Stimulated activated CD8-positive, alpha-beta memory T cell treated with anti-CD3 and anti-CD28 coated beads, Interleukin-4, amount 100 ng/mL, for 4 hours (primary cell): ENCODE measurements at regions not wholly inside any gene's neighbourhood (a gene's known extent, or its start where the extent isn't known, plus 50 kb on each side); places are given as distances from the start of the nearest gene placed in this dataset.

Experiments used
- DNase-seq, 2 donors: peaks; one replicate each; pipeline ENCODE4 v3.0.0-alpha.2; 2020; ENCODE audit warnings: low read depth in 2 of 2, low spot score in 1 of 2

- no peak for DNase-seq
These were observed 137.3 kb upstream of the FRMD4A start for GRCh38 chr10:14468023-14468441.

- DNase-seq: no peak
These were observed 135.5 kb upstream of the FRMD4A start for GRCh38 chr10:14466257-14466656.

- DNase-seq: no peak
These were observed 129.7 kb upstream of the FRMD4A start for GRCh38 chr10:14460447-14460846.

- DNase-seq: no peak
These were observed 128.9 kb upstream of the FRMD4A start for GRCh38 chr10:14459665-14460064.

GRCh38 chr10:14456870-14457266, 126.1 kb upstream of the FRMD4A start:
- no peak for DNase-seq

GRCh38 chr10:14456218-14456869, 125.6 kb upstream of the FRMD4A start:
- no peak for DNase-seq

GRCh38 chr10:14454629-14455028, 123.9 kb upstream of the FRMD4A start:
- no peak for DNase-seq

GRCh38 chr10:14454206-14454605, 123.5 kb upstream of the FRMD4A start:
- no peak for DNase-seq

- no peak for DNase-seq
These were observed 122.9 kb upstream of the FRMD4A start for GRCh38 chr10:14453593-14453992.

GRCh38 chr10:14451341-14451740, 120.6 kb upstream of the FRMD4A start:
- no peak for DNase-seq

GRCh38 chr10:14450041-14450491, 119.3 kb upstream of the FRMD4A start:
- no peak for DNase-seq

- no peak for DNase-seq
These were observed 118.6 kb upstream of the FRMD4A start for GRCh38 chr10:14449293-14449815.

- no peak for DNase-seq
These were observed 117.7 kb upstream of the FRMD4A start for GRCh38 chr10:14448197-14448990.

- no peak for DNase-seq
These were observed 116.5 kb upstream of the FRMD4A start for GRCh38 chr10:14447094-14447839.

GRCh38 chr10:14439451-14440259, 108.9 kb upstream of the FRMD4A start:
- DNase-seq: no peak

GRCh38 chr10:14438576-14438975, 107.9 kb upstream of the FRMD4A start:
- no peak for DNase-seq

- no peak for DNase-seq
These were observed 107.3 kb upstream of the FRMD4A start for GRCh38 chr10:14438057-14438456.

GRCh38 chr10:14435976-14436632, 105.4 kb upstream of the FRMD4A start:
- DNase-seq: no peak

- no peak for DNase-seq
These were observed 102.4 kb upstream of the FRMD4A start for GRCh38 chr10:14433147-14433546.

GRCh38 chr10:14431868-14432267, 101.1 kb upstream of the FRMD4A start:
- no peak for DNase-seq
